RPMI7951 (cell line): ENCODE measurements at regions not wholly inside any gene's neighbourhood (a gene's known extent, or its start where the extent isn't known, plus 50 kb on each side); places are given as distances from the start of the nearest gene placed in this dataset.

Source experiments
- DNase-seq: peaks from one replicate; pipeline ENCODE4 v3.0.0-alpha.2; 2012; ENCODE audit warnings: low read depth

DNA sequence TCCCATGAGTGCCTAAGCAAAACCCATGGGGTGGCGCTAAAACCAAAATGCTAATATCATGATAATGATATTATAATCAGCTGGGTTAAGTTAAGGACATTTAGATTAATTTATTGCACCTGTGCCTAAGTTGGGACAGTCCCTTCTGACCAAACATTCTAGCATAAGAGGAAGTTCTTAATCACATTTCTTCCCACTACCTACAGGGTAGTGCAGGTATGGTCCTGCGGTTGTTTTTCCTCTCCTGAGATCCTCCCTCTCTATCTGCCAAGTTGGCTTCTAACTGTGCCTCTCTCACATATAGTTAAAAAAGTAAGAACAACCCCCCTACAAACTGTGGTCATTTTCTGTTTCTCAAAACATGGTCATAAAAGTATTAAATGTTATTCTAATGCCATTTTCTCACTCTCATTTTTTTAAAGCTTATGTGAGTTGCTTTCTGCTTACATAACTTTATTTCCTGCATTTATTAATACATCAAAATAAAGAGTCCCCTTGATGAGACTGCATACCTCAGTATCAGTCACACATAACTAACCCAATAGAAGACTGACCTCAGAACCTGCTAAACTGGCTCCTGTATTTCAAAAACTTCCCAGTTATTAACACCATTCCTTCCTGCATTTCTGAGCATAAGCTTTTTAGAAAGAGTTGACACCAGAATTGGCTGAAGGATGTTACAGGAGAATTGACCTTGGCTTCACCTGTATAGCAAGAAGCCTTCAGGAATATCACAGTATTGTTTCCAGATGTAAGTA lies 1332.5 kb downstream of the FSTL5 start:
- DNase-seq = no peak

DNA sequence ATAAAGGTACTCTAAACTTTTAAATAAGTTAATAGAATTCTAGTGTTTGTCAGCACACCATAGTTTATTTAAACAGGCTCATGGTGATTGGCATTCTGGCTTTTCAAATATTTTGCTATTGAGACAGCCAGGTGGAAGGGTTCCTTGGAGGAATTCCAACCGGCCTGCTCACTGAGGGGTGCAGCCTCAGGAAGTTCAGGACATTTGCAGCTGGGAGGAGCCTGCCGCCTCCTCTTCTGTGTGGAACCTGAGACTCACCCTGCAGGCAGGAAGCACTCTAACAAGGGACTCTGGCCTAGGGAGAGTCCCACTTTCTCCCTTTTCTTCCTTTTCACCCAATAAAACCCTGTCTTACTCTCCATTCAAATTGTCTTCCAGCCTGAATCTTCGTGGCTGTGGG lies 1328.0 kb downstream of the FSTL5 start:
- DNase-seq = no peak

DNA sequence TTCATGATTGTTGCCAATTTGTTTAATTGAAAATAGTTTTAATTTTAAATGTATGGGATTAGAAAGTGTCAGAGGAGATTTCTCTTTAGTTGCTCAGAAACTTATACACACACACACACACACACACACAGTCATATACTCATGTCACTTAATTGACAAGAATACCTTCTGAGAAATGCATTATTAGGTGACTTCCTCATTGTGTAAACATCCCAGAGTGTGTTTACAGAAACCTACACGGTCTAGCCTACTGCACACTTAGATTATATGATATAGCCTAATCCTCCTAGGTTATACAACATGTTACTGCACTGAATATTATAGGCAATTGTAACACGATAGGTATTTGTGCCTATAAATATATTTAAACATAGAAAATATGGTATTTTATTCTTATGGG lies 1327.4 kb downstream of the FSTL5 start:
- DNase-seq = no peak

DNA sequence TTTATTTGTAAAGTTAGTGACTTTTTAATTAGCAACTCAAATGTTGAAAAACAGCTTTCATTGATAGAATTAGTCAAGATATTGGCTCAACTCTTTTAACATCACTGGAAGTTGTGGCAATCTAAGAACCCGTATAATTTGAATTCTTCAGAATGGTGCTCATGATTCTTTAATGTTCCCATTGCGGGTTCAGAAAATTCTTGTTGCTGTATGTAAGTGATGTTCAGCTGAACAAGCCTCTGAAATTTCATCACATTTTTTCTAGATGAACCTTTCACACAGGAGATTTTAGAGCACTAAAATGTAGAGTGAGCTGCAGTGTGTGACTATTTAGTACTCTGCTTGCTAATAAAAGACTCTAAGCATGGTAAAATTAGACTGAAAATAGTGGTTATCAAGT lies 1317.7 kb downstream of the FSTL5 start:
- DNase-seq = no peak

- no peak for DNase-seq
Measured at GRCh38 chr4:160847228-160847627, 1316.6 kb downstream of the FSTL5 start.

DNA sequence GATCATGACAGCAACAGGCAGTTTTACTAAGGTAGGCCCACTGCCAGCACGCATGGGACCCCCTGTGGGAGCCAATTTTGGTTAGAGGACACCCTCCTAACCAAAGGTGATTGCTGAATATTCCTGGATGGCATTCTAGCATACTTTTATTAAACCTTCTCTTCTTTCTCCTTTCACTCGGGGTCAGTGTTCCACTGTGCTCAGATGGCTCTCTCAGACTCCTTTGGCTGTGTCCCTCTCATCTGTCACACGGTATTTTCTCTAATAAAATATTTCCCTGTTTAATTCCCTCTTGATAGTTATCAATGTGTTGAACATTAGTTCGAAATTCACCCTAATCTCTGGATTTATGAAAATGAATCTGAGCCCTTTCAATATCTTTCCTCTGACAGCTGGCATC lies 1315.3 kb downstream of the FSTL5 start:
- DNase-seq = no peak

- DNase-seq = no peak
Measured at GRCh38 chr4:160848901-160849760, 1314.7 kb downstream of the FSTL5 start.

DNA sequence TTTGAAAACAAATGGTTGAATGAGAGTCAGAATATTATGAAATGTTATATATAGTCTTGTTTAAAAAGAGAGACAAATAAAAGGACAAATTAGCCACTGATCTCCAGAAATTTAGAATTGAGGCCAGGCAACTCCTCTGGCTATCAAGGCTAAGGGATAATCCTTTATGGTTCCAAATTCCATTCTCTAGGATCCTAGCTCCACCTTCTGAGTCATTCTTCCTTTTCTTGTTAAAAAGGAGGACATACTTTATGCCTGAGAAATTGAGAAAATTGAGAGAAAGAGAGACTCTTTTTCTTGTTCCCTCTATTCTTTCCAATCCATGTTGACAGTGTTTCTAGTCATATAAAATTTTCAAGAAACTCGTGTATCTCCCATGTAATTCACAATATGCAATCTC lies 1299.5 kb downstream of the FSTL5 start:
- DNase-seq = no peak

DNA sequence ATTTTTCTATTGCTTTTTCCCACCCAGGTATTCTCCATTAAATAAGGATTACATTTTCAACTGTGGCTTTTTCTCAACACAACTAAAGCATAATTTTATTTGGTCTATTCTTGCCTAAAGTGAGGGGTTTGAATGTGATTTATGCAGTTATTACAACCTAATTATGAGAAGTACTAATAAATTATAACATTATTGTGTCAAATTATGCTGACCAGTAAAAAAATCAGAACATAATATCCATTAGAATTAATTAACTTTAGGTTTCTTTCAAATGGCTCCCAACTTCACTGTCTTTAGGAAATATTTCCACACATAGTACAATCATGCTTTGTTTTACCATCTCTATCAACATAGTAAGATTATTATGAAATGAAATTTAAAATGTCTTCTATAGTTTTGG lies 1293.9 kb downstream of the FSTL5 start:
- no peak for DNase-seq

- no peak for DNase-seq
Measured at GRCh38 chr4:160872491-160872890, 1291.3 kb downstream of the FSTL5 start.

DNA sequence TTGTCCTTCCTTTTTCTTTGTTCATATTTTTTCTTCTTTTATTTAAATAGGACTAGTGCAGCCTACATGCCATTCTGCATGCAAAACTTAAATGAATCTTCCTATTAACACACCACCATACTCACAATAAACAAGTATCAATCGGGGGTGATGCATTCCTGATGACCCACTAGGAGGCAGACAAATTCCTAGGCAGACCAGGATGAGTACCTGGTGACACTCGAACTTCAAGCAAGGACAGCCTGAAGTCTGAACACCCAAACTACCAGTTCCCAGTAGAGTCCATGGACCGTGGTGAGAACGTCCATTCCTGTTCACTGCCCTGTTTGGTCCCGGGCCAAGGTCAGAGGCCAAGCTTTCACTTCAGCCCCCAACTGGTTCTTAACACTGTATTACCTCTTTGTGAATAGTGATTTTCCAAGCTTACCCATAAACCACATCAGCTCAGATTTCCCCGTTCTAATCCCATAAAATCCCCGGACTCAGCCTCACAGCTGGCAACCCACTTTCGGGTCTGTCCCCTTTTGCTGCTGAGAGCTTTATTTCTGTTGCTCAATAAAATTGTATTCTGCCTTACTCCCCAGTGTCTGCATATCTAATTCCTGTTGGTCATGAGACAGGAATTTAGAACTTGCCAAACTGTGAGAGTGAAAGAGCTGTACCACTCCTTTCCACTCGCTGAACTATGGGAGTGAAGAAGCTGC lies 1286.6 kb downstream of the FSTL5 start:
- no peak for DNase-seq

GRCh38 chr4:160880180-160880579 lies 1283.6 kb downstream of the FSTL5 start:
- no peak for DNase-seq

- DNase-seq = no peak
Measured at GRCh38 chr4:160887668-160888067, 1276.1 kb downstream of the FSTL5 start.

- no peak for DNase-seq
Measured at GRCh38 chr4:160894128-160894527, 1269.7 kb downstream of the FSTL5 start.

DNA sequence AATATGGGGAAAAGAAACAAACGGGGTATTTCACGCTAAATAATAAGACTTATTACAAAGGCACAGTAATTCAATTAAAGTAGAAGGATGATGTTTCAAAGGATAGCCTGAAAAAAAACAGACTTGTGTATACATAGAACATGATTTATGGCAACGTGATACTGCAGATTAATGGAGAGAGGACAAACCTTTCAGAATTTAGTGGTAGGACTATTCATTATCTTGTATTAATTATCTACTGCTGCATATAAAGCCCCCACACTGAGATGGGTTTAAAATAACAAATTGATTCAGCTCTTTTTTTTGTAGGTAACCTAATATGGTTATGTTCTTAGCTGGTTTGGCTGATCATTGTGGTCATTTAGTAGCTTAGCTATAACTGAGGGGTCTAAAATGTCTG lies 1269.0 kb downstream of the FSTL5 start:
- DNase-seq = no peak

GRCh38 chr4:160927311-160927710 lies 1236.5 kb downstream of the FSTL5 start:
- no peak for DNase-seq

DNA sequence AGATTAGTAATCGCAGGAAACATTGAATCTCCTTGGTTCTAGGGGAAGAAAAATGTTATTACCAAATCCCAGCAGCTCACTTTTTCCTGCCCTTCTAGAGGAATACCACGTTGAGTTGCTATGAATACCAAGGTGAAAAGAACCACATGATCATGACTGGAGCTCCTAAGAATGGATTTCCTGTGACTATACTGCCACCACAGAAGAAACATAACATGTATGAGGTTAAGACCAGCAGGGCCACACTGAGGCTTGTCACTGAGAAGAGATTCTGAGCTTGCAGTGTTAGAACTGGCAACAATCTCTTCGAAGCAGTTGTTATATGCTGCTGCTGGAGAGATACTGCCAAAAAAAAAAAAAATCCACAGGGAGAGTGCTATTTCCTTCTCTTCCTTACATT lies 1235.3 kb downstream of the FSTL5 start:
- DNase-seq = no peak

DNA sequence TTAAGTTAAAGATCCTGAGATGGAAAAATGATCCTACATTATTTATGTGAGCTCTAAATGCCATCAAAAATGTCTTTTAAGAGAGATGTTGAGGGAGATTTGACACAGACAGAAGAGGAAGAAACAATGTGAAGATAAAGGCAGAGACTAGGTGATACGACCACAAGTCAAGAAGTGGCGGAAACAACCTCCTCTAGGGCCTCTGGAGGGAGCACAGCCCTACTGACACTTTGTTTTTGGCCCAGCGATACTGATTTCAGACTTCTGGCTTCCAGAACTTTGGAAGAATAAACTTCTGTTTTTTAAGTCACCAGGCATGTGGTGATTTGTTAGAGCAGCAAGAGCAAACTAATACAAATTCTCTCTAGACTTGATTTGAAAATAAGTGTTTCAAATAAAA lies 1216.1 kb downstream of the FSTL5 start:
- DNase-seq = no peak

GRCh38 chr4:160956875-160957274 lies 1206.9 kb downstream of the FSTL5 start:
- DNase-seq = no peak

DNA sequence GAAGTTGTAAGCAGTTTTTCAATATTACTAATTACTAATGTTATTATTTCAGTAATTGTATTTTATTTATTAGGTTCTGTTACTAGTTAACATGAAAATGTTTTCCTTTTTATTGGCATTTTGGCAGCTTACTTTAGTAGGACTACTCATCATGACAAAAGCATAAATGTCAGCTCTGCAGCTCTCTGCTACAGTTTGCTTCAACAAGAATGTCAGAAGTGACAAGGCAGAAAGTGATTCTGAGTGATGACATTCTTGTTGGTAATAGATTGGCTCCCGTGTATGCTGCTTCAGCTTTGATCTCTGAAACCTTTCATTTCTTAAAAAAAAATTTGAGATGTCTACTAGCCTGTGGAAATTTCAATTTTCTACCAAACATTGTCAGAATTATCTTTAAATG lies 1193.9 kb downstream of the FSTL5 start:
- no peak for DNase-seq

- no peak for DNase-seq
Measured at GRCh38 chr4:160980091-160980490, 1183.7 kb downstream of the FSTL5 start.

- DNase-seq = no peak
Measured at GRCh38 chr4:160981083-160981482, 1182.7 kb downstream of the FSTL5 start.

- DNase-seq = no peak
Measured at GRCh38 chr4:160983035-160983434, 1180.8 kb downstream of the FSTL5 start.
